ENCODE measurements at regions not wholly inside any gene's neighbourhood (a gene's known extent, or its start where the extent isn't known, plus 50 kb on each side); places are given as distances from the start of the nearest gene placed in this dataset.
"Not testable (repeated sequence)": the region's sequence is repeated elsewhere in the genome, so short reads cannot be mapped to it uniquely, and the experiment has no call there.

DNA sequence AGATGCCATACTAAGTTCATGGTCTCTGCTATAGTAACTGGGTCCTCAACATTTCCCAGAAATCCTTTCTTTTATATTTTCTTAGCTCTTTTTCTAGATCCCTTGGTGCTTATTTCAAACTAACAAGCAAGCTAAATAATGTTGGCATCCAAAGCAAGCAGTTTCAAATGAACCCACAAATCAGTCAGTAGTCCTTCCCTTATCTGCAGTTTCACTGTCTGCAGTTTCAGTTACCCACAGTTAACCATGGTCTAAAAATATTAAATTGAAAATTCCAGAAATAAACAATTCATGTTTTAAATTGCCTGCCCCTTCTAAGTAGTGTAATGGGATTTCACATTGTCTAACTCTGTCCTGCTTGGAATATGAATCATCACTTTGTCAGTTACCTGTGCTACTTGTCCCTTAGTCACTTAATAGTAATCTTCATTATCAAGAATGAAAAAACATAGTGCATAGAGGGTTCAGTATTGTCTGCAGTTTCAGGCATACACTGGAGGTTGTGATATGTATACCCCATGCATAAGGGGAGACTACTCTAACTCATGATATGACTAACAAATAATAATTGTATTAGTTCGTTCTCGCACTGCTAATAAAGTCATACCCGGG lies 633.7 kb downstream of the MECOM start:
- no peaks in the 10 kb centered on the region for H3K4me1 Mint-ChIP-seq
- peaks cover 6% of the 10 kb centered on the region for H3K9me3 Mint-ChIP-seq
- H3K27ac Mint-ChIP-seq = no peak overlapping the region
- ATAC-seq = no peak
- no peak overlapping the region for H3K4me3 Mint-ChIP-seq
- DNase-seq (ENCODE audit: low spot score in 2 of 2) = no peak
- no peaks in the 10 kb centered on the region for H3K36me3 Mint-ChIP-seq

DNA sequence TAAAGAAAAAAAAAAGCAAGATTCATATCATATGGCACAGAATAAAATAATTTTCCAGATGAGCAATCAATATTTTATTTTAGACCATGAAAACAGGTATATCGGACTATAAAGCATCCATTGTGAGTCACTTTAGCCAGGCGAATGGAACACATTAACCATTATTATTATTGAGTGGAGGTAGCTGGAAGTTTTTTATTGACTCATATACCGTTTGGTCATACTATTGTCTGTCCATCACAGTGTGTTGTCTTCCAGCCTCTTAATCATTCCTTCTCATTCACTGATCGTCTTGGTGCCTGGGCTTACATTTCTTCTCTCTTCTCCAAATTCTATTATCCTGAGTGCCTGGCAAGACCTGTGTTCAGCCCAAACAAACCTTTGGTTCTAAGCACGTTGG lies 634.8 kb downstream of the MECOM start:
- Mint-ChIP-seq H3K27ac (no peak overlapping the region), H3K9me3 (peaks cover 6% of the 10 kb centered on the region), H3K4me1 (no peaks in the 10 kb centered on the region), H3K36me3 (no peaks in the 10 kb centered on the region), H3K4me3 (no peak overlapping the region)
- DNase-seq (ENCODE audit: low spot score in 2 of 2) = no peak
- no peak for ATAC-seq

GRCh38 chr3:169026543-169027182 lies 636.8 kb downstream of the MECOM start:
- no peak for ATAC-seq
- Mint-ChIP-seq H3K36me3 (no peaks in the 10 kb centered on the region), H3K4me1 (no peaks in the 10 kb centered on the region), H3K9me3 (peaks cover 3% of the 10 kb centered on the region), H3K4me3 (no peak overlapping the region), H3K27ac (no peak overlapping the region)
- DNase-seq (ENCODE audit: low spot score in 2 of 2) = no peak

DNA sequence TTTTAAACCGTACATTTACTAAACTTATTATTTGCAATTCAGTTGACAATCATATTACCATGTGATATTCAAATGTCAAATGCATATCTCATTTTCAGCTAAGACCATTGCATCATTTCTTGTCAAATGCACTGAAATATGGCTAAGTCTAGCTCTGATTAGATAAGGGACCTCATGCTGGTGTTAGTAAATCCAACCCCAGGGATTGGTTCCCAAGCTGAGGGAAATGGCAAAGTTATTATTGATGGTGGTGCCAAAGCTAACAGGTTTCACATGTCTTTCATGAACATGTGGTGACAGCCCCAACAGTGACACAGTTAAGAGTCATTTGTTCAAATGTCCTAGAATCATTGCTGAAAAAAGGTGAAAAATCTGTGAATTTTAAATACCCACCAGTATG lies 641.1 kb downstream of the MECOM start:
- Mint-ChIP-seq H3K4me1 (no peaks in the 10 kb centered on the region), H3K36me3 (no peaks in the 10 kb centered on the region), H3K4me3 (no peak overlapping the region), H3K27ac (no peak overlapping the region), H3K9me3 (peaks cover 3% of the 10 kb centered on the region)
- ATAC-seq (no peak), DNase-seq (ENCODE audit: low spot score in 2 of 2) (no peak)

DNA sequence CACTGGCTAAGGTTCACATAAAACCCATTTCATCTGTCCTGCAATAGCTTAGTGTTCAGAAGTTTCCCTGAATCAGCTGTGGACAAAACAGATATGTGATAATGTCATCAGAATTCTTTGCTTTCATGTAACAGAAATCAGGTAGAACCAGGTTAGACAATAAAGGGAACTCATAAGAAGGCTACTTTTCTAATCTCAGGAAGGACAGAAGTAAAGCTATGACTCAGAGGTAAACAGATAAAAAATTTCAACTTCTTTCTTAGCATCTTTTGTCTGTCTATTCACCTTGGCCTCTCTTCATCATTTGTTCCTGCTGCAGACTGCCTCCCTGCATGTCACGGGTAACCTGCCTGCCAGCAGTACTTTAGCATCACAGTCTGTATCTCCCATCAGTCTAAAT lies 643.1 kb downstream of the MECOM start:
- H3K36me3 Mint-ChIP-seq = no peaks in the 10 kb centered on the region
- H3K4me1 Mint-ChIP-seq = no peaks in the 10 kb centered on the region
- no peak for ATAC-seq
- no peak overlapping the region for H3K4me3 Mint-ChIP-seq
- DNase-seq (ENCODE audit: low spot score in 2 of 2) = no peak
- H3K9me3 Mint-ChIP-seq = no peaks in the 10 kb centered on the region
- no peak overlapping the region for H3K27ac Mint-ChIP-seq

GRCh38 chr3:169009453-169009852 lies 654.1 kb downstream of the MECOM start:
- H3K36me3 Mint-ChIP-seq = no peaks in the 10 kb centered on the region
- DNase-seq (ENCODE audit: low spot score in 2 of 2) = no peak
- no peak overlapping the region for H3K27ac Mint-ChIP-seq
- no peak for ATAC-seq
- H3K9me3 Mint-ChIP-seq = peaks cover 4% of the 10 kb centered on the region
- H3K4me1 Mint-ChIP-seq = no peaks in the 10 kb centered on the region
- no peak overlapping the region for H3K4me3 Mint-ChIP-seq

GRCh38 chr3:169008776-169009358 lies 654.6 kb downstream of the MECOM start:
- no peak overlapping the region for H3K4me3 Mint-ChIP-seq
- ATAC-seq = no peak
- no peak for DNase-seq (ENCODE audit: low spot score in 2 of 2)

GRCh38 chr3:169007145-169007544 lies 656.4 kb downstream of the MECOM start:
- Mint-ChIP-seq H3K27ac (no peak overlapping the region), H3K36me3 (no peaks in the 10 kb centered on the region), H3K9me3 (no peaks in the 10 kb centered on the region), H3K4me1 (no peaks in the 10 kb centered on the region), H3K4me3 (no peak overlapping the region)
- DNase-seq (ENCODE audit: low spot score in 2 of 2) (no peak), ATAC-seq (no peak)

More at GRCh38 chr3:169008776-169009358, 654.6 kb downstream of the MECOM start:
- H3K36me3 Mint-ChIP-seq = no peaks in the 10 kb centered on the region
- H3K27ac Mint-ChIP-seq = no peak overlapping the region
- H3K9me3 Mint-ChIP-seq = peaks cover 4% of the 10 kb centered on the region
- H3K4me1 Mint-ChIP-seq = no peaks in the 10 kb centered on the region

GRCh38 chr3:169006398-169006797 lies 657.1 kb downstream of the MECOM start:
- not testable (repeated sequence) for H3K9me3 Mint-ChIP-seq, H3K4me1 Mint-ChIP-seq, ATAC-seq

DNA sequence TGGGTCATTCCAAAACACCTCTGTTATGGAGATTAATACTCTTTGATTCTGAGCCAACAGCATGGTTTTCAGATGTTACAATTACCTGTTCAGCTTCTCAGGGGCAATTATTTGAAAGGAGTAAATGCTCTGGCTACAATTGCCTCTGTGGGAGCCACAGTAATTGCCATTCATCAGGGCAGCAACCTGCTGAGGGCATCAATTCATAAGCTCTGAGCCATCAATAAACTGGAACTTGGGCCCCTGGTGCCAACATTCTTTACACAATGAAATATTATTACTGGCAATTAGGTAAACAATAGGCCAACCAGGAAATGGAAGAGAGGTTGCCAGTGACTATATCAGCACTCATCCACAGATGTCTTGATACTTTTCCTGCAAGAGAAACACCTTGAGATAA lies 660.8 kb downstream of the MECOM start:
- H3K9me3 Mint-ChIP-seq = peaks cover 3% of the 10 kb centered on the region
- DNase-seq (ENCODE audit: low spot score in 2 of 2) (no peak), ATAC-seq (no peak)
- no peaks in the 10 kb centered on the region for H3K36me3 Mint-ChIP-seq
- H3K27ac Mint-ChIP-seq = no peak overlapping the region
- no peaks in the 10 kb centered on the region for H3K4me1 Mint-ChIP-seq
- H3K4me3 Mint-ChIP-seq = no peak overlapping the region

More at GRCh38 chr3:169006398-169006797, 657.1 kb downstream of the MECOM start:
- not testable (repeated sequence) for H3K4me3 Mint-ChIP-seq; DNase-seq (ENCODE audit: low spot score in 2 of 2); H3K27ac Mint-ChIP-seq; H3K36me3 Mint-ChIP-seq

DNA sequence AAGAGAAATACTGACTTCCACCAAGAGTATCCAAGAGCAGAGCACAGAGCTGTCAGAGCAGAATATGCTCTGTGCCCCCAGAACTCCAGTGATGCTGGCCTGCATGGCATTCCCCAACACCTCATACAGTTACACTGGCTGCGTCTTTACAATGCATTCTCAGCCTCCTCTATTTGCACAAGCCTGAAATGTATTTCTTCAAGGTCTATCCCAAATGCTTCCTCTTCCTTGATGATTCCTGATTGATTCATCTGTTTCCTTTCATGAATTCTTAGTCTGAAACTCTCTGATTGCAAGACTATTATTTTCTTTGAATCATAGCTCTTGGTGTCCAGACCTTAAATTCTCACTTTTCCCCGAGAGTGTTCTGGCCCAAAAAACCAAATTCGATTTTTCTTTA lies 664.7 kb downstream of the MECOM start:
- Mint-ChIP-seq H3K36me3 (no peaks in the 10 kb centered on the region), H3K4me1 (no peaks in the 10 kb centered on the region), H3K27ac (no peak overlapping the region), H3K9me3 (peaks cover 6% of the 10 kb centered on the region), H3K4me3 (no peak overlapping the region)
- no peak for ATAC-seq
- DNase-seq (ENCODE audit: low spot score in 2 of 2) = no peak

GRCh38 chr3:168997488-168997887 lies 666.0 kb downstream of the MECOM start:
- Mint-ChIP-seq H3K4me3 (no peak overlapping the region), H3K9me3 (peaks cover 6% of the 10 kb centered on the region), H3K4me1 (no peaks in the 10 kb centered on the region), H3K36me3 (no peaks in the 10 kb centered on the region), H3K27ac (no peak overlapping the region)
- DNase-seq (ENCODE audit: low spot score in 2 of 2) = no peak
- ATAC-seq = no peak

GRCh38 chr3:168996622-168997021 lies 666.9 kb downstream of the MECOM start:
- no peaks in the 10 kb centered on the region for H3K36me3 Mint-ChIP-seq
- no peak overlapping the region for H3K27ac Mint-ChIP-seq
- ATAC-seq = no peak

DNA sequence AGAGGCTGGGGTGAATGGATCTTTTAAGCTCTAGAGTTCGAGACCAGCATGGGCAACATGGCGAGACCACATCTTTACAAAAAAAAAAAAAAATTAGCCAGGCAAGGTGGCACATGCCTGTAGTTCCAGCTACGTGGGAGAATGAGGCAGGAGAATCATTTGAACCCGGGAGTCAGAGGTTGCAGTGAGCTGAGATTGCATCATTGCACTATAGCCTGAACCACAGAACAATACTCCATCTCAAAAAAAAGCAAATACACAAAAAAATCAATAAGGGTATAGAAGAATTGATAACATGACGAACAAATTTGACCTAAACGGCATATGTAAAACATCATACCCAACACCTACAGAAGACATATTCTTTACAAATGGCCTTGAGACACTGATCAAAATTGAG lies 668.4 kb downstream of the MECOM start:
- H3K4me1 Mint-ChIP-seq = no peaks in the 10 kb centered on the region
- DNase-seq (ENCODE audit: low spot score in 2 of 2) (no peak), ATAC-seq (no peak)
- H3K9me3 Mint-ChIP-seq = peaks cover 11% of the 10 kb centered on the region
- H3K27ac Mint-ChIP-seq = no peak overlapping the region
- H3K4me3 Mint-ChIP-seq = no peak overlapping the region
- H3K36me3 Mint-ChIP-seq = no peaks in the 10 kb centered on the region

More at GRCh38 chr3:168996622-168997021, 666.9 kb downstream of the MECOM start:
- Mint-ChIP-seq H3K4me3 (no peak overlapping the region), H3K4me1 (no peaks in the 10 kb centered on the region), H3K9me3 (peaks cover 12% of the 10 kb centered on the region)
- DNase-seq (ENCODE audit: low spot score in 2 of 2) = no peak

DNA sequence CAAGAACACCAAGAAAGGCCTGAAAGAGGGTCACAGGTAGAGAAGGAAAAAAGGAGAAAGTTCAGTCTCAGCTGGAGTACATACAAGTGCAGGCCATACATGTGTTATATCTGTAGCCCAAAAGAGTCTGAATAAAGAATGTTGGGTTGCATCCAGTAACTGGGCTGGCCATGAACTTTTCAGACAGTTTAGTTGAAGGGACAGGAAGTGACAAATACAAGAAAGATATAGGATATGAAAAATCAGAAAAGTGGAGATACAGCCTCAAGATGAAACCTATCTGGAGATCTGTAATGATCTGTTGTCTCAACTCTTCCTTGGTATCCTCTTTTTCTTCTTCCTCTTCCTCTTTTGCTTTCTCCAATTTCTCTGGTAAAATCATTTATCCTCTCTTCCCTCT lies 671.7 kb downstream of the MECOM start:
- H3K36me3 Mint-ChIP-seq = no peaks in the 10 kb centered on the region
- ATAC-seq (no peak), DNase-seq (ENCODE audit: low spot score in 2 of 2) (no peak)
- H3K9me3 Mint-ChIP-seq = peaks cover 6% of the 10 kb centered on the region
- no peaks in the 10 kb centered on the region for H3K4me1 Mint-ChIP-seq
- H3K4me3 Mint-ChIP-seq = no peak overlapping the region
- H3K27ac Mint-ChIP-seq = no peak overlapping the region

DNA sequence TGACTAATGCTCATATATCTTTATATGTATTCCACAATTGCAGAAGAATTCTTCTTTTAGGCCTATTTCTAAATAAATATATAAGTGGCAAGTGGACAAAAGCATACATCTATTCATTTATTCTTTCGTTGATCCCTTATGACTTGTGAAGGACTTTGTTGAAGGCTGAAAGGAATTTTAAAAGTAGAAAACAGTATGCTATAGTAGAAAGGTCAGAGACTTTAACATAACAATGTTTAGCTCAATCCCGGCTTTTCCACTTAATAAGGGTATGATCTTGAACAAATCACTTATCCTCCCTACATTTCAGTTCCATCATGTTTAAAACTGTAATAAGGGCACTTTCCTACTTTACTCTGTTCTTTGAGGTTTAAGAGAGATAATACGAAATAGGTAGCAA lies 672.9 kb downstream of the MECOM start:
- ATAC-seq = no peak
- Mint-ChIP-seq H3K4me3 (no peak overlapping the region), H3K9me3 (peaks cover 6% of the 10 kb centered on the region), H3K27ac (no peak overlapping the region), H3K4me1 (no peaks in the 10 kb centered on the region), H3K36me3 (no peaks in the 10 kb centered on the region)
- no peak for DNase-seq (ENCODE audit: low spot score in 2 of 2)

Measured in stimulated activated effector memory CD8-positive, alpha-beta T cell treated with anti-CD3 and anti-CD28 coated beads, Interleukin-12 subunit alpha, Interleukin-12 subunit beta, amount 100 ng/mL, for 72 hours (primary cell).